GM18867 (cell line): ENCODE measurements at regions not wholly inside any gene's neighbourhood (a gene's known extent, or its start where the extent isn't known, plus 50 kb on each side); places are given as distances from the start of the nearest gene placed in this dataset.
"Not testable (repeated sequence)": the region's sequence is repeated elsewhere in the genome, so short reads cannot be mapped to it uniquely, and the experiment has no call there.

Source experiments
- ATAC-seq: cut with Tn5 transposase; IDR thresholded peaks from one replicate; pipeline ENCODE4 v1.9.1; 2021; ENCODE audit warnings: mild to moderate bottlenecking, moderate library complexity; ENCODE audit not compliant: unreplicated experiment

- not testable (repeated sequence) for ATAC-seq
These were observed 1495.9 kb upstream of the DDX18 start for GRCh38 chr2:116318551-116318950.

GRCh38 chr2:116319001-116319400 lies 1495.5 kb upstream of the DDX18 start:
- ATAC-seq = no peak

- ATAC-seq = no peak
These were observed 1494.6 kb upstream of the DDX18 start for GRCh38 chr2:116319935-116320334.

GRCh38 chr2:116329280-116329679 lies 1485.2 kb upstream of the DDX18 start:
- ATAC-seq = no peak

GRCh38 chr2:116340690-116341089 lies 1473.8 kb upstream of the DDX18 start:
- ATAC-seq = no peak

- ATAC-seq = no peak
These were observed 1448.3 kb upstream of the DDX18 start for GRCh38 chr2:116366212-116366611.

GRCh38 chr2:116378786-116379185 lies 1435.7 kb upstream of the DDX18 start:
- ATAC-seq = no peak

GRCh38 chr2:116411211-116411610 lies 1403.3 kb upstream of the DDX18 start:
- ATAC-seq = no peak

- ATAC-seq = no peak
These were observed 1400.8 kb upstream of the DDX18 start for GRCh38 chr2:116413659-116414058.

- ATAC-seq = no peak
These were observed 1397.6 kb upstream of the DDX18 start for GRCh38 chr2:116416731-116417377.

- ATAC-seq = no peak
These were observed 1378.8 kb upstream of the DDX18 start for GRCh38 chr2:116435648-116436047.

GRCh38 chr2:116440104-116440653 lies 1374.3 kb upstream of the DDX18 start:
- ATAC-seq = no peak

- no peak for ATAC-seq
These were observed 1372.1 kb upstream of the DDX18 start for GRCh38 chr2:116442418-116442817.

GRCh38 chr2:116444256-116444872 lies 1370.1 kb upstream of the DDX18 start:
- no peak for ATAC-seq

- no peak for ATAC-seq
These were observed 1363.5 kb upstream of the DDX18 start for GRCh38 chr2:116450990-116451389.

GRCh38 chr2:116452651-116453050 lies 1361.8 kb upstream of the DDX18 start:
- ATAC-seq = no peak

GRCh38 chr2:116456429-116456828 lies 1358.1 kb upstream of the DDX18 start:
- no peak for ATAC-seq

GRCh38 chr2:116467243-116467642 lies 1347.2 kb upstream of the DDX18 start:
- ATAC-seq = no peak

- ATAC-seq = no peak
These were observed 1337.3 kb upstream of the DDX18 start for GRCh38 chr2:116477229-116477628.

- no peak for ATAC-seq
These were observed 1327.2 kb upstream of the DDX18 start for GRCh38 chr2:116487336-116487735.

- no peak for ATAC-seq
These were observed 1325.2 kb upstream of the DDX18 start for GRCh38 chr2:116489292-116489691.

- no peak for ATAC-seq
These were observed 1324.5 kb upstream of the DDX18 start for GRCh38 chr2:116489944-116490343.
